MG63 (cell line): ENCODE measurements at regions not wholly inside any gene's neighbourhood (a gene's known extent, or its start where the extent isn't known, plus 50 kb on each side); places are given as distances from the start of the nearest gene placed in this dataset.
"Not testable (repeated sequence)": the region's sequence is repeated elsewhere in the genome, so short reads cannot be mapped to it uniquely, and the experiment has no call there.

Experiments used
- DNase-seq: peaks from one replicate; pipeline ENCODE4 v3.0.0-alpha.2; 2020
- H3K27me3 ChIP-seq: fragments of 250-450 bp; sonication (Bioruptor Pico); 2 replicates; pipeline ENCODE4 v1.5.1; 2020; ENCODE audit warnings: mild to moderate bottlenecking, moderate library complexity
- H3K36me3 ChIP-seq: fragments of 250-450 bp; sonication (Bioruptor Pico); 2 replicates; pipeline ENCODE4 v1.5.1; 2020; ENCODE audit warnings: mild to moderate bottlenecking, moderate library complexity
- H3K4me3 ChIP-seq: fragments of 250-450 bp; sonication (Bioruptor Pico); 2 replicates; pipeline ENCODE4 v1.5.1; 2020; ENCODE audit warnings: mild to moderate bottlenecking, moderate library complexity
- H3K9me3 ChIP-seq: fragments of 250-450 bp; sonication (Bioruptor Pico); 2 replicates; pipeline ENCODE4 v1.5.1; 2020; ENCODE audit warnings: mild to moderate bottlenecking, moderate library complexity

- H3K36me3 ChIP-seq, H3K9me3 ChIP-seq, DNase-seq, H3K4me3 ChIP-seq, H3K27me3 ChIP-seq: not testable (repeated sequence)
Observed at GRCh38 chr13:112163691-112164660, 97.0 kb downstream of the SOX1 start.

- no peak for DNase-seq
- Histone ChIP-seq H3K4me3 (no peak overlapping the region), H3K27me3 (no peaks in the 10 kb centered on the region), H3K9me3 (no peaks in the 10 kb centered on the region), H3K36me3 (no peaks in the 10 kb centered on the region)
Observed at GRCh38 chr13:112165712-112166111, 98.8 kb downstream of the SOX1 start.

DNA sequence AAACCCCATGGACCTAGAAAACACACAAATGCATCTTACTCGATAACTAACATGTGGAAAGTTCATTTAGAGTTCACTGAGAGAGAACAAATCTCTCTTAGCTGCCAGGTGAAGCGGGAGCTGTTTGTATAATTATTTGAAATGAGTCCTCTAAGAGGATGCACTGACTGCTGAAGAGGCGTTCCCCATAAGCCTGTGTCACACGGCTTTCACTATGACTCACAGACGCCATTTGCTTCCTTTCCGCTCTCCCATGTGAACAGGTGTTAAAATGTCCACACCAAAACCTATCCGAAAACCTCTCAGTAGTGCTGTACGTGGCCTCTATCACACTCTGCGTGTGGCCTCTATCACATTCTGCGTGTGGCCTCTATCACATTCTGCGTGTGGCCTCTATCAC is 101.8 kb downstream of the SOX1 start:
- Histone ChIP-seq H3K4me3 (no peak overlapping the region), H3K36me3 (no peaks in the 10 kb centered on the region), H3K9me3 (no peaks in the 10 kb centered on the region), H3K27me3 (no peaks in the 10 kb centered on the region)
- DNase-seq, result no peak

- DNase-seq, result no peak
- Histone ChIP-seq H3K27me3 (peaks cover 3% of the 10 kb centered on the region; the same call in 1 of the 2 replicates), H3K9me3 (peaks cover 4% of the 10 kb centered on the region), H3K36me3 (no peaks in the 10 kb centered on the region), H3K4me3 (no peak overlapping the region)
Observed at GRCh38 chr13:112169941-112170822, 103.2 kb downstream of the SOX1 start.

GRCh38 chr13:112170823-112171569 is 104.0 kb downstream of the SOX1 start:
- no peaks in the 10 kb centered on the region for H3K36me3 ChIP-seq
- H3K27me3 ChIP-seq, result peaks cover 3% of the 10 kb centered on the region; the same call in 1 of the 2 replicates
- no peak for DNase-seq
- peaks cover 4% of the 10 kb centered on the region for H3K9me3 ChIP-seq
- H3K4me3 ChIP-seq, result no peak overlapping the region

DNA sequence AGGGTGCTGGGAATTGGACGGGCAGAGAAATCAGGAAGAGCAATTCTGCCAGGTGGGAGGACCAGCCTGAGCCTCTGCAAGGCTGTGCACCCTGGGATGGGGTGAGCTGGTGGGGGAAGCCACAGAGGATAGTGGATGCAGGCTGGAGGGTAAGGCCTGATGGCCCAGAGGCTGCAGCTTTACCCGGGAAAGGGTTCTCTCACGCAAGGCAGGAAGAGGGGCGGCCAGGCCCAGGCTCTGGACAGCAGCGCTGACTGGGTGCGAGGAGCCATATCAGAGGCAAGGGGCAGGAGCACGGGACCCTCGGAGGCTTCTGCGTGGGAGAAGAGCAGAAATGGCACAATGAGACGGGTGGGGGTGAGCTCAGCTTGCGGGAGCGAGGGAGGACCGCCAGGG is 104.6 kb downstream of the SOX1 start:
- Histone ChIP-seq H3K9me3 (peaks cover 4% of the 10 kb centered on the region), H3K27me3 (peaks cover 3% of the 10 kb centered on the region; the same call in 1 of the 2 replicates), H3K4me3 (no peak overlapping the region), H3K36me3 (no peaks in the 10 kb centered on the region)
- no peak for DNase-seq

DNA sequence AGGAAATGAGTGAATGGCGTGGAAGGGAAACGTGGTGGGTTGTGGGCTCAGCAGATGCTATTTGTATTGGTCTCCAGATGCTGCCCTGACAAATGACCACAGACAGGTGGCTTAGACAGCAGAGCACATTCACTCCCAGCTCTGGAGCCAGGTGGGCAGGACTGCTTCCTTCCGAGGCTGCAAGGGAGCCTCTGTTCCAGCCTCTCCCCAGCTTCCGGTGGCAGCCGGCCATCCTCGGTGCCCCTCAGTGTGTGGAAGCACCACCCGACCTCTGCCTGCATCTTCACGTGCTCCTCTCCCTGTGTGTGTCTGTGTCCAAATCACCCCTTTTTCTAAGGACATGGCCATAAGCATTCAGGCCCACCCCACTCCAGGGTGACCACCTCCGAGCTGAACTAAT is 105.1 kb downstream of the SOX1 start:
- DNase-seq, result no peak
- Histone ChIP-seq H3K4me3 (no peak overlapping the region), H3K36me3 (no peaks in the 10 kb centered on the region), H3K9me3 (peaks cover 4% of the 10 kb centered on the region), H3K27me3 (peaks cover 3% of the 10 kb centered on the region; the same call in 1 of the 2 replicates)

GRCh38 chr13:112172641-112173251 is 105.8 kb downstream of the SOX1 start:
- no peaks in the 10 kb centered on the region for H3K36me3 ChIP-seq
- no peak for DNase-seq
- no peak overlapping the region for H3K4me3 ChIP-seq
- peaks cover 4% of the 10 kb centered on the region for H3K9me3 ChIP-seq
- peaks cover 3% of the 10 kb centered on the region; the same call in 1 of the 2 replicates for H3K27me3 ChIP-seq

GRCh38 chr13:112174476-112175110 is 107.6 kb downstream of the SOX1 start:
- DNase-seq, result no peak
- Histone ChIP-seq H3K36me3 (no peaks in the 10 kb centered on the region), H3K9me3 (peaks cover 4% of the 10 kb centered on the region), H3K4me3 (no peak overlapping the region), H3K27me3 (peaks cover 3% of the 10 kb centered on the region; the same call in 1 of the 2 replicates)

DNA sequence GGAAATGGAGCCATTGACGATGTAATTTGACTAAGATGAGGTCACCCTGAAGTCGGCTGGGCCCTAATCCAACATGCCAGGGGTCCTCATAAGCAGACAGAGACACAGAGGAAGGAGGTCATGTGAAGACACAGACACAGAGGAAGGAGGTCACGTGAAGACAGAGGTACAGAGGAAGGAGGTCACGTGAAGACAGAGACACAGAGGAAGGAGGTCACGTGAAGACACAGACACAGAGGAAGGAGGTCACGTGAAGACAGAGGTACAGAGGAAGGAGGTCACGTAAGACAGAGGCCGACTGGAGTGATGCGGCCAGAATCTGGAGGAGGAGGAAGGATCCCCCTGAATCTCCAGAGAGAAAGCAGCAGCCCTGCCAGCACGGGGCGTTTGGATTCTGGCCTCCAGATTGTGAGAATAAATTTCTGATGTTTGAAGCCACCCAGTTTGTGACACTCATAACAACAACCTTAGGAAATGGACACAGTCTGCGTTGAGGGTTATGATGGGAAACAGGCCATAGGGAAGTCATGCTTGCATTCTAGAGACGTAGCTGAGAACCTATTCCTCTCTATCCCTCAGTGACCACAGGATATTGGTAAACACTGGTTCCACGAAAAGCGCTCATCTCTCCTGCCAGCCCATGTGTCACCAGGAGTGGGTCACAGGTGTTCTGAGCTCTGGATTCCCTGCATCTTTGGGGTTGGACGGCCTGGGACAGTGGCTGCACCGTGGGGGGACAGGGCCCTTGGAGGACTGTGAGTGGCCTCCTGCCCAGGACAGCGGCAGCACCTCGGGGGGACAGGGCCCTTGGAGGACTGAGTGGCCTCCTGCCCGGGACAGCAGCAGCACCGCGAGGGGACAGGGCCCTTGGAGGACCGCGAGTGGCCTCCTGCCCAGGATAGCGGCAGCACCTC is 108.5 kb downstream of the SOX1 start:
- no peak for DNase-seq
- Histone ChIP-seq H3K36me3 (no peaks in the 10 kb centered on the region), H3K9me3 (peaks cover 4% of the 10 kb centered on the region), H3K27me3 (peaks cover 3% of the 10 kb centered on the region; the same call in 1 of the 2 replicates), H3K4me3 (no peak overlapping the region)

DNA sequence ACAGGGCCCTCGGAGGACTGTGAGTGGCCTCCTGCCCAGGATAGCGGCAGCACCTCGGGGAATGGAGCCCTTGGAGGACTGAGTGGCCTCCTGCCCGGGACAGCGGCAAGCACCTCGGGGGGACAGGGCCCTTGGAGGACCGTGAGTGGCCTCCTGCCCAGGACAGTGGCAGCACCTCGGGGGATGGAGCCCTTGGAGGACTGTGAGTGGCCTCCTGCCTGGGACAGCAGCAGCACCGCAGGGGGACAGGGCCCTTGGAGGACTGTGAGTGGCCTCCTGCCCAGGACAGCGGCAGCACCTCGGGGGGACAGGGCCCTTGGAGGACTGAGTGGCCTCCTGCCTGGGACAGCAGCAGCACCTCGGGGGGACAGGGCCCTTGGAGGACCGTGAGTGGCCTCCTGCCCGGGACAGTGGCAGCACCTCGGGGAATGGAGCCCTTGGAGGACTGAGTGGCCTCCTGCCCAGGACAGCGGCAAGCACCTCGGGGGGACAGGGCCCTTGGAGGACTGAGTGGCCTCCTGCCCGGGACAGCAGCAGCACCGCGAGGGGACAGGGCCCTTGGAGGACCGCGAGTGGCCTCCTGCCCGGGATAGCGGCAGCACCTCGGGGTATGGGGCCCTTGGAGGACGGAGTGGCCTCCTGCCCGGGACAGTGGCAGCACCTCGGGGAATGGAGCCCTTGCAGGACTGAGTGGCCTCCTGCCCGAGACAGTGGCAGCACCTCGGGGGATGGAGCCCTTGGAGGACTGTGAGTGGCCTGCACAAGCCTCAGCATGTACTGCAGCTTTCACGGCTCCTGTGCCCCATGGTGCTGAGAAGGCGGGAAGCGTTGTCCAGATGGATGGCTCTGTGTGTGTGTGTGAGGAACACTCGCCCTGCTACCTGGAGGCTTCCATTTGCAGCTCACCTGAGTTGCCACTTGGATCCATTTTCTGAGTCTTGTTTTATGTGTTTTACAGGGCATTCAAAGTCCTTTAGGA is 109.5 kb downstream of the SOX1 start:
- not testable (repeated sequence) for H3K4me3 ChIP-seq, H3K9me3 ChIP-seq, DNase-seq, H3K36me3 ChIP-seq, H3K27me3 ChIP-seq

DNA sequence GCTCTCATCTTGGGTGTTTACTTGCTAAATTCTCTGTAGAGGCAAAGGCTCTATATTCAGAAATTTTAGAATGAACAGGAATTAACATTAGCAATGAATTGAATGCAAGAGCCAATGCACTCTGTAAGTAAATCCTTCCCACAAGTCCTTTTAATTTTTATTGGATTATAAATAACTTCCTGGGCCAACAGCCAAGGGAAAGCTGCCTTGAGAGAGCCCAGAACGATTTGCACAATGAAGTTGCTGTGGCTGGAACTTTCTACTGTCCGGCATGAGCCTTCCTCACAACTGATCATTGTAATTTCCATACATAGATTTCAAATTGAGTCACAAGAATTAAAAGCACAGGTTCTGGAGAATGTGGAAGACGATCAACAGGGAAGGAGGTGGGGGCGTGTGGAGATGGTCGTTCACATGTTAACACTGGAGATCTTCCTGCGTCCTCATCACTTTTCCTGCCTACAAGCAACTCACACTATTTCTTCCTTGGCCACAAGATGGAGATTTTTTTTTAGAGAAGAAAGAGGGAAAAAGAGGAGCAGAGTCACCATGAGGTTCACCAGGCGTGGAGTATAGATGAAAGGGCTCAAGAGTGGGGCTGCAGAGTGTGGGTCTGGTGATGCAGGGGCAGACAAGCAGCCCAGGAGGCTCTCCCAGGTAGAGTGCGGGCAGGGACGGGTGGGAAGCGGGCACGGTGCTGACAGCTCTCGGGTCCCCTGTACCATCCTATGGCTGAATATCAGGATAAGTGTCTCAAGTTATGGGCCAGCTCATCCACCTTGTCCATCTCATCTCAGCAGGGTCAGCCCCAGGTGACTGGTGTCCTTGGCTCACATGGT is 110.7 kb downstream of the SOX1 start:
- H3K9me3 ChIP-seq, result peaks cover 4% of the 10 kb centered on the region

GRCh38 chr13:112178769-112179168 is 111.8 kb downstream of the SOX1 start:
- Histone ChIP-seq H3K4me3 (no peak overlapping the region), H3K36me3 (no peaks in the 10 kb centered on the region), H3K27me3 (peaks cover 3% of the 10 kb centered on the region; the same call in 1 of the 2 replicates), H3K9me3 (peaks cover 4% of the 10 kb centered on the region)
- no peak for DNase-seq

More for the DNA sequence above, 110.7 kb downstream of the SOX1 start:
- H3K4me3 ChIP-seq, result no peak overlapping the region
- H3K27me3 ChIP-seq, result peaks cover 3% of the 10 kb centered on the region; the same call in 1 of the 2 replicates
- DNase-seq, result no peak
- H3K36me3 ChIP-seq, result no peaks in the 10 kb centered on the region
